ENCODE measurements at regions not wholly inside any gene's neighbourhood (a gene's known extent, or its start where the extent isn't known, plus 50 kb on each side); places are given as distances from the start of the nearest gene placed in this dataset.

- DNase-seq (ENCODE audit: low spot score), result peak; percentile 28
Observed at GRCh38 chr3:178456621-178457285, 79.5 kb upstream of the KCNMB2 start.

GRCh38 chr3:178457511-178457910 lies 78.7 kb upstream of the KCNMB2 start:
- DNase-seq (ENCODE audit: low spot score), result no peak

- DNase-seq (ENCODE audit: low spot score), result no peak
Observed at GRCh38 chr3:178458313-178459037, 77.8 kb upstream of the KCNMB2 start.

- no peak for DNase-seq (ENCODE audit: low spot score)
Observed at GRCh38 chr3:178459038-178459410, 77.2 kb upstream of the KCNMB2 start.

- DNase-seq (ENCODE audit: low spot score), result no peak
Observed at GRCh38 chr3:178465260-178466180, 70.7 kb upstream of the KCNMB2 start.

- DNase-seq (ENCODE audit: low spot score), result no peak
Observed at GRCh38 chr3:178472941-178473340, 63.3 kb upstream of the KCNMB2 start.

GRCh38 chr3:178474526-178474925 lies 61.7 kb upstream of the KCNMB2 start:
- DNase-seq (ENCODE audit: low spot score), result no peak

GRCh38 chr3:178475062-178475461 lies 61.2 kb upstream of the KCNMB2 start:
- DNase-seq (ENCODE audit: low spot score), result no peak

GRCh38 chr3:178476886-178477285 lies 59.4 kb upstream of the KCNMB2 start:
- no peak for DNase-seq (ENCODE audit: low spot score)

GRCh38 chr3:178479446-178479845 lies 56.8 kb upstream of the KCNMB2 start:
- DNase-seq (ENCODE audit: low spot score), result no peak

- DNase-seq (ENCODE audit: low spot score), result no peak
Observed at GRCh38 chr3:178479860-178480259, 56.4 kb upstream of the KCNMB2 start.

GRCh38 chr3:178480274-178480673 lies 56.0 kb upstream of the KCNMB2 start:
- DNase-seq (ENCODE audit: low spot score), result no peak

GRCh38 chr3:178480795-178481194 lies 55.4 kb upstream of the KCNMB2 start:
- DNase-seq (ENCODE audit: low spot score), result no peak

- DNase-seq (ENCODE audit: low spot score), result no peak
Observed at GRCh38 chr3:178482981-178483380, 53.3 kb upstream of the KCNMB2 start.

GRCh38 chr3:178483704-178484103 lies 52.5 kb upstream of the KCNMB2 start:
- no peak for DNase-seq (ENCODE audit: low spot score)

GRCh38 chr3:178485756-178486155 lies 50.5 kb upstream of the KCNMB2 start:
- no peak for DNase-seq (ENCODE audit: low spot score)

All from pons (tissue), 1 donor.